IMR-90 (cell line): ENCODE measurements at regions not wholly inside any gene's neighbourhood (a gene's known extent, or its start where the extent isn't known, plus 50 kb on each side); places are given as distances from the start of the nearest gene placed in this dataset.
A peak's percentile ranks its signal among the peaks of the same experiment; 100 is the strongest.

Experiments used
- ATAC-seq: fragments of 200-7000 bp; cut with Tn5 transposase; 2 replicates; pipeline ENCODE4 v1.9.1; 2020; ENCODE audit warnings: low read depth, mild to moderate bottlenecking, moderate library complexity
- BruUV-seq: library from RNA; stranded (reverse); fragments of 400-500 nt; replicated peaks from 2 replicates; lab custom pipeline; 2021; lab: Mats Ljungman, UMichigan
- CTCF ChIA-PET: fragments of 300-600 bp; formaldehyde crosslinking; extraction: SDS; loops from one replicate; lab custom pipeline; 2021; ENCODE audit warnings: antibody characterized with exemption; lab: Yijun Ruan, JAX
- POLR2A ChIA-PET: fragments of 300-600 bp; sonication (Branson Sonifier 250); formaldehyde crosslinking; loops from one replicate; lab custom pipeline; 2022; ENCODE audit warnings: antibody characterized with exemption; ENCODE audit not compliant: unreplicated experiment; lab: Charles Lee
- DNase-seq: peaks from one replicate; pipeline ENCODE4 v3.0.0; 2013
- H2AFZ ChIP-seq: replicated peaks from 2 replicates; pipeline ENCODE3; 2013; ENCODE audit warnings: low read length, mild to moderate bottlenecking; ENCODE audit not compliant: poor library complexity
- H2AK5ac ChIP-seq: 2 replicates; pipeline ENCODE4 v1.6.1; 2013; ENCODE audit warnings: low read depth, low read length, inconsistent platforms
- H2AK9ac ChIP-seq: replicated peaks from 2 replicates; pipeline ENCODE3; 2013; ENCODE audit warnings: mild to moderate bottlenecking, low read depth, low read length, moderate library complexity; ENCODE audit not compliant: poor library complexity
- H2BK120ac ChIP-seq: 2 replicates; pipeline ENCODE4 v1.6.1; 2013; ENCODE audit warnings: low read depth, low read length, inconsistent platforms
- H2BK15ac ChIP-seq: 3 replicates; pipeline ENCODE4 v1.6.1; 2013; ENCODE audit warnings: low read depth, low read length, inconsistent platforms
- H2BK20ac ChIP-seq: 2 replicates; pipeline ENCODE4 v1.6.1; 2013; ENCODE audit warnings: low read depth, mild to moderate bottlenecking, inconsistent platforms, low read length, moderate library complexity
- H2BK5ac ChIP-seq: 2 replicates; pipeline ENCODE4 v1.6.1; 2013; ENCODE audit warnings: mild to moderate bottlenecking, low read depth, low read length, inconsistent platforms; ENCODE audit not compliant: poor library complexity, severe bottlenecking
- H3K14ac ChIP-seq: replicated peaks from 2 replicates; pipeline ENCODE4 v1.6.1; 2013; ENCODE audit warnings: low read depth, low read length, inconsistent platforms
- H3K18ac ChIP-seq: 2 replicates; pipeline ENCODE4 v1.6.1; 2013; ENCODE audit warnings: low read depth, low read length, control low read depth
- H3K23ac ChIP-seq: 2 replicates; pipeline ENCODE4 v1.6.1; 2013; ENCODE audit warnings: low read depth, low read length, inconsistent platforms
- H3K27ac ChIP-seq: 2 replicates; pipeline ENCODE4 v1.5.1; 2013; ENCODE audit warnings: mild to moderate bottlenecking, control low read depth, low read length; ENCODE audit not compliant: insufficient read depth
- H3K27me3 ChIP-seq: 2 replicates; pipeline ENCODE4 v1.6.1; 2013; ENCODE audit warnings: low read length; ENCODE audit not compliant: control insufficient read depth, insufficient read depth
- H3K36me3 ChIP-seq: 2 replicates; pipeline ENCODE4 v1.6.1; 2013; ENCODE audit warnings: low read length, mixed read lengths; ENCODE audit not compliant: control insufficient read depth, insufficient read depth
- H3K4ac ChIP-seq: 2 replicates; pipeline ENCODE4 v1.6.1; 2013; ENCODE audit warnings: low read depth, low read length, inconsistent platforms
- H3K4me1 ChIP-seq: 2 replicates; pipeline ENCODE4 v1.6.1; 2013; ENCODE audit warnings: low read length, mixed read lengths; ENCODE audit not compliant: control insufficient read depth, insufficient read depth
- H3K4me2 ChIP-seq: 2 replicates; pipeline ENCODE4 v1.6.1; 2013; ENCODE audit warnings: low read depth, mild to moderate bottlenecking, control low read depth, low read length, moderate library complexity
- H3K4me3 ChIP-seq: 2 replicates; pipeline ENCODE4 v1.5.1; 2013; ENCODE audit warnings: low read depth, mild to moderate bottlenecking, control low read depth, low read length, moderate library complexity; ENCODE audit not compliant: insufficient read depth
- H3K56ac ChIP-seq: 2 replicates; pipeline ENCODE4 v1.6.1; 2013; ENCODE audit warnings: low read length, inconsistent platforms; ENCODE audit not compliant: insufficient read depth; ENCODE audit errors: extremely low read depth
- H3K79me1 ChIP-seq, 2 experiments: 2 replicates each; pipeline ENCODE4 v1.6.1; 2013; ENCODE audit warnings: low read length in 2 of 2, inconsistent platforms in 1 of 2, low read depth in 1 of 2
- H3K9ac ChIP-seq: 2 replicates; pipeline ENCODE4 v1.6.1; 2013; ENCODE audit warnings: low read depth, low read length, control low read depth
- H3K9me1 ChIP-seq: 2 replicates; pipeline ENCODE4 v1.6.1; 2013; ENCODE audit warnings: low read length, inconsistent platforms; ENCODE audit not compliant: insufficient read depth
- H3K9me3 ChIP-seq: 2 replicates; pipeline ENCODE4 v1.6.1; 2013; ENCODE audit warnings: low read length; ENCODE audit not compliant: control insufficient read depth, insufficient read depth
- H4K20me1 ChIP-seq: 2 replicates; pipeline ENCODE4 v1.6.1; 2013; ENCODE audit warnings: low read length, inconsistent platforms; ENCODE audit not compliant: insufficient read depth
- H4K5ac ChIP-seq: 2 replicates; pipeline ENCODE4 v1.6.1; 2013; ENCODE audit warnings: mild to moderate bottlenecking, low read depth, low read length, control low read depth
- H4K8ac ChIP-seq, 2 experiments: 2 replicates each; pipeline ENCODE4 v1.6.1; 2013; ENCODE audit warnings: low read depth in 2 of 2, low read length in 2 of 2, control low read depth in 1 of 2, inconsistent platforms in 1 of 2
- H4K91ac ChIP-seq: 2 replicates; pipeline ENCODE4 v1.6.1; 2013; ENCODE audit warnings: low read depth, low read length, inconsistent platforms; ENCODE audit not compliant: insufficient read depth
- BHLHE40 ChIP-seq: fragments of 150-350 bp; IDR thresholded peaks from 2 replicates; pipeline ENCODE4 v1.6.1; 2016; ENCODE audit warnings: mild to moderate bottlenecking, low read depth, low read length
- CEBPB ChIP-seq: IDR thresholded peaks from 2 replicates; pipeline ENCODE4 v1.6.1; 2012; ENCODE audit warnings: low read depth, low read length, improper control_type of control experiment
- CHD1 ChIP-seq: IDR thresholded peaks from 2 replicates; pipeline ENCODE4 v1.6.1; 2012; ENCODE audit warnings: low read depth, low read length, improper control_type of control experiment
- CTCF ChIP-seq: conservative IDR thresholded peaks from 2 replicates; pipeline ENCODE4 v1.5.1; 2012; ENCODE audit warnings: mild to moderate bottlenecking, low read depth, low read length, improper control_type of control experiment
- FOS ChIP-seq: fragments of 150-350 bp; IDR thresholded peaks from 2 replicates; pipeline ENCODE4 v1.6.1; 2016; ENCODE audit warnings: low read depth, low read length
- MAFK ChIP-seq: IDR thresholded peaks from 2 replicates; pipeline ENCODE4 v1.6.1; 2012; ENCODE audit warnings: low read depth, low read length, improper control_type of control experiment
- MAZ ChIP-seq: IDR thresholded peaks from 2 replicates; pipeline ENCODE4 v1.6.1; 2012; ENCODE audit warnings: low read depth, mild to moderate bottlenecking, low read length, improper control_type of control experiment, moderate library complexity, borderline replicate concordance
- MXI1 ChIP-seq: IDR thresholded peaks from 2 replicates; pipeline ENCODE4 v1.6.1; 2012; ENCODE audit warnings: low read depth, mild to moderate bottlenecking, low read length, moderate library complexity, borderline replicate concordance
- NFE2L2 ChIP-seq: fragments of 150-350 bp; IDR thresholded peaks from 2 replicates; pipeline ENCODE4 v1.6.1; 2016; ENCODE audit warnings: low read depth, mild to moderate bottlenecking, low read length
- POLR2A ChIP-seq: IDR thresholded peaks from 2 replicates; pipeline ENCODE4 v1.6.1; 2012; ENCODE audit warnings: mild to moderate bottlenecking, low read depth, low read length
- RAD21 ChIP-seq: IDR thresholded peaks from 2 replicates; pipeline ENCODE4 v1.6.1; 2012; ENCODE audit warnings: low read length, improper control_type of control experiment
- RCOR1 ChIP-seq: IDR thresholded peaks from 2 replicates; pipeline ENCODE4 v1.6.1; 2012; ENCODE audit warnings: mild to moderate bottlenecking, low read length, improper control_type of control experiment; ENCODE audit not compliant: insufficient replicate concordance
- RFX5 ChIP-seq: IDR thresholded peaks from 2 replicates; pipeline ENCODE4 v1.8.0; 2012; ENCODE audit warnings: low read depth, mild to moderate bottlenecking, low read length, moderate library complexity
- SMC3 ChIP-seq: fragments of 150-350 bp; IDR thresholded peaks from 2 replicates; pipeline ENCODE4 v1.6.1; 2016; ENCODE audit warnings: low read depth, mild to moderate bottlenecking, antibody characterized with exemption, low read length, moderate library complexity
- USF2 ChIP-seq: fragments of 150-350 bp; IDR thresholded peaks from 2 replicates; pipeline ENCODE4 v1.6.1; 2017; ENCODE audit warnings: mild to moderate bottlenecking, antibody characterized with exemption, low read length, low read depth
- WGBS, 2 experiments: methylation state at CpG; one replicate each; pipeline versions ENCODE4 v1.1.5 to v1.1.7; 2013; ENCODE audit warnings: missing lambda C conversion rate in 2 of 2; ENCODE audit not compliant: insufficient read length in 1 of 2; ENCODE audit errors: extremely low coverage in 2 of 2; 5-methylcytosine and 5-hydroxymethylcytosine counted together
- dilution Hi-C: fragments of 300-500 bp; cut with HindIII; formaldehyde crosslinking; loops from one replicate; pipeline ENCODE4 v1.14.3; 2018; ENCODE audit warnings: low sequenced_read_pairs; ENCODE audit not compliant: unreplicated experiment
- in situ Hi-C: fragments of 300-500 bp; cut with MboI; formaldehyde crosslinking; loops from 3 replicates; pipeline ENCODE4 v1.14.3; 2019; ENCODE audit warnings: low sequenced_read_pairs, inconsistent platforms, mixed read lengths
- intact Hi-C: fragments of 100-400 bp; cut with micrococcal nuclease; formaldehyde crosslinking; loops from 2 replicates; pipeline ENCODE4 v1.10.0; 2022
- TF ChIP-seq, protein P1 (sequence below): fragments of 150-350 bp; IDR thresholded peaks from 2 replicates; pipeline ENCODE4 v1.6.1; 2016; ENCODE audit warnings: low read depth, mild to moderate bottlenecking, low read length, moderate library complexity, borderline replicate concordance

GRCh38 chr12:91241756-91242155 lies 59.1 kb upstream of the DCN start:
- dilution Hi-C loops (no loop called here), in situ Hi-C loops (no loop called here), intact Hi-C loops (loop anchor here (5.0 kb wide), 1 partner anchor 59 kb away; the partner anchor contains the start of gene DCN)
- Histone ChIP-seq H3K4ac (0 out of 2 replicates have a peak overlapping the region, but pooled peaks have one; percentile 7), H3K9ac (no peak overlapping the region), H2AFZ (no peak overlapping the region), H2BK15ac (no peak overlapping the region), H2BK5ac (no peak overlapping the region), H4K20me1 (no peaks in the 10 kb centered on the region), H3K9me1 (no peaks in the 10 kb centered on the region), H3K4me3 (no peak overlapping the region), H3K79me1 (no peaks in the 10 kb centered on the region), H2AK5ac (no peak overlapping the region), H3K14ac (no peak overlapping the region), H3K56ac (no peak overlapping the region), H3K18ac (peak overlapping the region; percentile 72), H4K5ac (peak overlapping the region; percentile 88; the same call in 1 of the 2 replicates), H3K27ac (no peak overlapping the region), H3K4me2 (no peak overlapping the region), H3K27me3 (no peaks in the 10 kb centered on the region), H3K4me1 (peaks cover 4% of the 10 kb centered on the region), H2BK120ac (no peak overlapping the region), H3K36me3 (no peaks in the 10 kb centered on the region), H2BK20ac (no peak overlapping the region), H3K9me3 (0 out of 2 replicates have a peak, but pooled peaks cover 2% of the 10 kb centered on the region), H3K23ac (no peak overlapping the region), H4K8ac (no peak overlapping the region), H4K91ac (no peak overlapping the region), H2AK9ac (no peak overlapping the region)
- DNase-seq: no peak
- no peak for TF ChIP-seq FOS
- no peak for TF ChIP-seq CTCF
- TF ChIP-seq USF2: no peak
- no peak for TF ChIP-seq MXI1
- no peak for TF ChIP-seq RAD21
- no peak for TF ChIP-seq MAFK
- TF ChIP-seq BHLHE40: no peak
- no peak for TF ChIP-seq CHD1
- TF ChIP-seq SMC3: no peak
- no peak for TF ChIP-seq MAZ
- no peak for TF ChIP-seq POLR2A
- no peak for TF ChIP-seq RCOR1
- TF ChIP-seq CEBPB: no peak
- TF ChIP-seq, protein P1, sequence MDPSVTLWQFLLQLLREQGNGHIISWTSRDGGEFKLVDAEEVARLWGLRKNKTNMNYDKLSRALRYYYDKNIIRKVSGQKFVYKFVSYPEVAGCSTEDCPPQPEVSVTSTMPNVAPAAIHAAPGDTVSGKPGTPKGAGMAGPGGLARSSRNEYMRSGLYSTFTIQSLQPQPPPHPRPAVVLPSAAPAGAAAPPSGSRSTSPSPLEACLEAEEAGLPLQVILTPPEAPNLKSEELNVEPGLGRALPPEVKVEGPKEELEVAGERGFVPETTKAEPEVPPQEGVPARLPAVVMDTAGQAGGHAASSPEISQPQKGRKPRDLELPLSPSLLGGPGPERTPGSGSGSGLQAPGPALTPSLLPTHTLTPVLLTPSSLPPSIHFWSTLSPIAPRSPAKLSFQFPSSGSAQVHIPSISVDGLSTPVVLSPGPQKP: no peak
- TF ChIP-seq RFX5: no peak
- no peak for TF ChIP-seq NFE2L2
- ChIA-PET POLR2A (no interaction called here), CTCF (interaction anchor here (0.7 to 1.0 kb wide), 2 partner anchors 11 to 296 kb away, joined by 3 read pairs; no protein-coding TSS in a partner anchor)
- no TSS peak for BruUV-seq
- WGBS, 2 experiments: no CpG with 5 or more reads among the region's 2 CpGs
- no peak for ATAC-seq
